ENCODE measurements at regions not wholly inside any gene's neighbourhood (a gene's known extent, or its start where the extent isn't known, plus 50 kb on each side); places are given as distances from the start of the nearest gene placed in this dataset.
"Not testable (repeated sequence)": the region's sequence is repeated elsewhere in the genome, so short reads cannot be mapped to it uniquely, and the experiment has no call there.

GRCh38 chr6:85085875-85086274 is 321.5 kb upstream of the TBX18 start:
- no peak for DNase-seq (ENCODE audit: low read depth in 2 of 2)

GRCh38 chr6:85081102-85081501 is 316.7 kb upstream of the TBX18 start:
- DNase-seq (ENCODE audit: low read depth in 2 of 2), result no peak

GRCh38 chr6:85079761-85080160 is 315.4 kb upstream of the TBX18 start:
- no peak for DNase-seq (ENCODE audit: low read depth in 2 of 2)

GRCh38 chr6:85078058-85078457 is 313.7 kb upstream of the TBX18 start:
- peak; percentile 93 for DNase-seq (ENCODE audit: low read depth in 2 of 2)

GRCh38 chr6:85077098-85077497 is 312.7 kb upstream of the TBX18 start:
- peak in 1 of 2 experiments; percentile 30 for DNase-seq (ENCODE audit: low read depth in 2 of 2)

GRCh38 chr6:85071845-85072244 is 307.4 kb upstream of the TBX18 start:
- not testable (repeated sequence) for DNase-seq (ENCODE audit: low read depth in 2 of 2)

- DNase-seq (ENCODE audit: low read depth in 2 of 2), result no peak
Observed at GRCh38 chr6:85069577-85069976, 305.2 kb upstream of the TBX18 start.

- DNase-seq (ENCODE audit: low read depth in 2 of 2), result no peak
Observed at GRCh38 chr6:85068221-85068620, 303.8 kb upstream of the TBX18 start.

- no peak for DNase-seq (ENCODE audit: low read depth in 2 of 2)
Observed at GRCh38 chr6:85066266-85066665, 301.9 kb upstream of the TBX18 start.

- DNase-seq (ENCODE audit: low read depth in 2 of 2), result no peak
Observed at GRCh38 chr6:85065831-85066230, 301.4 kb upstream of the TBX18 start.

GRCh38 chr6:85063611-85064010 is 299.2 kb upstream of the TBX18 start:
- DNase-seq (ENCODE audit: low read depth in 2 of 2), result no peak

- no peak for DNase-seq (ENCODE audit: low read depth in 2 of 2)
Observed at GRCh38 chr6:85062884-85063283, 298.5 kb upstream of the TBX18 start.

- DNase-seq (ENCODE audit: low read depth in 2 of 2), result no peak
Observed at GRCh38 chr6:85058806-85059205, 294.4 kb upstream of the TBX18 start.

- DNase-seq (ENCODE audit: low read depth in 2 of 2), result no peak
Observed at GRCh38 chr6:85050149-85050548, 285.8 kb upstream of the TBX18 start.

GRCh38 chr6:85049282-85049681 is 284.9 kb upstream of the TBX18 start:
- no peak for DNase-seq (ENCODE audit: low read depth in 2 of 2)

GRCh38 chr6:85047818-85048217 is 283.4 kb upstream of the TBX18 start:
- DNase-seq (ENCODE audit: low read depth in 2 of 2), result no peak

GRCh38 chr6:85045767-85046166 is 281.4 kb upstream of the TBX18 start:
- not testable (repeated sequence) for DNase-seq (ENCODE audit: low read depth in 2 of 2)

GRCh38 chr6:85044361-85044760 is 280.0 kb upstream of the TBX18 start:
- peak; percentile 60 to 62 for DNase-seq (ENCODE audit: low read depth in 2 of 2)

- DNase-seq (ENCODE audit: low read depth in 2 of 2), result no peak
Observed at GRCh38 chr6:85041376-85041775, 277.0 kb upstream of the TBX18 start.

- DNase-seq (ENCODE audit: low read depth in 2 of 2), result no peak
Observed at GRCh38 chr6:85037221-85037620, 272.8 kb upstream of the TBX18 start.

- DNase-seq (ENCODE audit: low read depth in 2 of 2), result no peak
Observed at GRCh38 chr6:85035766-85036165, 271.4 kb upstream of the TBX18 start.

- no peak for DNase-seq (ENCODE audit: low read depth in 2 of 2)
Observed at GRCh38 chr6:85033547-85033946, 269.1 kb upstream of the TBX18 start.

- no peak for DNase-seq (ENCODE audit: low read depth in 2 of 2)
Observed at GRCh38 chr6:85026021-85026420, 261.6 kb upstream of the TBX18 start.

- DNase-seq (ENCODE audit: low read depth in 2 of 2), result no peak
Observed at GRCh38 chr6:85023721-85024120, 259.3 kb upstream of the TBX18 start.

- no peak for DNase-seq (ENCODE audit: low read depth in 2 of 2)
Observed at GRCh38 chr6:85017352-85017751, 253.0 kb upstream of the TBX18 start.

All from fibroblast of skin of left biceps (primary cell).